IPS DF 19.7 (cell line): ENCODE measurements at regions not wholly inside any gene's neighbourhood (a gene's known extent, or its start where the extent isn't known, plus 50 kb on each side); places are given as distances from the start of the nearest gene placed in this dataset.

ENCODE experiments used
- DNase-seq: peaks from one replicate; pipeline ENCODE4 v3.0.0-alpha.2; 2013; ENCODE audit warnings: low read depth, low spot score

GRCh38 chr9:80932947-80933780 lies 756.2 kb downstream of the TLE1 start:
- DNase-seq = no peak

GRCh38 chr9:80932181-80932580 lies 757.2 kb downstream of the TLE1 start:
- no peak for DNase-seq

GRCh38 chr9:80931163-80931562 lies 758.2 kb downstream of the TLE1 start:
- no peak for DNase-seq

- no peak for DNase-seq
Observed at GRCh38 chr9:80928697-80929096, 760.6 kb downstream of the TLE1 start.

- no peak for DNase-seq
Observed at GRCh38 chr9:80926611-80927010, 762.7 kb downstream of the TLE1 start.

- no peak for DNase-seq
Observed at GRCh38 chr9:80922544-80922943, 766.8 kb downstream of the TLE1 start.

- DNase-seq = no peak
Observed at GRCh38 chr9:80906728-80907127, 782.6 kb downstream of the TLE1 start.

- no peak for DNase-seq
Observed at GRCh38 chr9:80899208-80899607, 790.1 kb downstream of the TLE1 start.

- DNase-seq = no peak
Observed at GRCh38 chr9:80893190-80893589, 796.2 kb downstream of the TLE1 start.

GRCh38 chr9:80892703-80893102 lies 796.6 kb downstream of the TLE1 start:
- no peak for DNase-seq

- DNase-seq = no peak
Observed at GRCh38 chr9:80890124-80890523, 799.2 kb downstream of the TLE1 start.

- no peak for DNase-seq
Observed at GRCh38 chr9:80885894-80886293, 803.5 kb downstream of the TLE1 start.

- no peak for DNase-seq
Observed at GRCh38 chr9:80883826-80884579, 805.3 kb downstream of the TLE1 start.

- no peak for DNase-seq
Observed at GRCh38 chr9:80883426-80883825, 805.9 kb downstream of the TLE1 start.

GRCh38 chr9:80881940-80882339 lies 807.4 kb downstream of the TLE1 start:
- no peak for DNase-seq

GRCh38 chr9:80881320-80881719 lies 808.0 kb downstream of the TLE1 start:
- DNase-seq = no peak

- no peak for DNase-seq
Observed at GRCh38 chr9:80878556-80878955, 810.8 kb downstream of the TLE1 start.

GRCh38 chr9:80875947-80876346 lies 813.4 kb downstream of the TLE1 start:
- no peak for DNase-seq

- no peak for DNase-seq
Observed at GRCh38 chr9:80874276-80874675, 815.1 kb downstream of the TLE1 start.

- DNase-seq = no peak
Observed at GRCh38 chr9:80873861-80874260, 815.5 kb downstream of the TLE1 start.

GRCh38 chr9:80871596-80871995 lies 817.8 kb downstream of the TLE1 start:
- DNase-seq = no peak

- no peak for DNase-seq
Observed at GRCh38 chr9:80867731-80868130, 821.6 kb downstream of the TLE1 start.
